ENCODE measurements at regions not wholly inside any gene's neighbourhood (a gene's known extent, or its start where the extent isn't known, plus 50 kb on each side); places are given as distances from the start of the nearest gene placed in this dataset.

DNA sequence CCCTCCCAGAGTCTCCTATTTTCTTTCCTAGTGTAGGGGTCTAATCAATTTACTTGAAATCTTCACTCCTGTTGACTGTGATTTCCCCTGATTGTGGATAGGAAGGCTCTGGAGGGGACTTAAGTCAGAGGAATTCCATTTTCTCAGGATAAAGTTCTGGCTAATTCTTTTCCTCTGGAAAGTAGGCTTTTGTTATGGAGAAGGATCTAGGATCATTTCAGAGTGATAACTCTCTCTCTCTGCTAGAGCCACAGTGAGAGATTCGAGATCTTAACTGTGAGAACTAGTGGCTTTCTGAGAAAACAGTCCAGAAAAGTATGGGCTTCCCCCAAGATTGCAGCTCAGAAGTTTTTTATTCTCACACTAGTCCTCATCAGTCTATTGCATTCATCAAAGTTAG is 163.9 kb upstream of the TFPI start:
- TF ChIP-seq, protein P1, sequence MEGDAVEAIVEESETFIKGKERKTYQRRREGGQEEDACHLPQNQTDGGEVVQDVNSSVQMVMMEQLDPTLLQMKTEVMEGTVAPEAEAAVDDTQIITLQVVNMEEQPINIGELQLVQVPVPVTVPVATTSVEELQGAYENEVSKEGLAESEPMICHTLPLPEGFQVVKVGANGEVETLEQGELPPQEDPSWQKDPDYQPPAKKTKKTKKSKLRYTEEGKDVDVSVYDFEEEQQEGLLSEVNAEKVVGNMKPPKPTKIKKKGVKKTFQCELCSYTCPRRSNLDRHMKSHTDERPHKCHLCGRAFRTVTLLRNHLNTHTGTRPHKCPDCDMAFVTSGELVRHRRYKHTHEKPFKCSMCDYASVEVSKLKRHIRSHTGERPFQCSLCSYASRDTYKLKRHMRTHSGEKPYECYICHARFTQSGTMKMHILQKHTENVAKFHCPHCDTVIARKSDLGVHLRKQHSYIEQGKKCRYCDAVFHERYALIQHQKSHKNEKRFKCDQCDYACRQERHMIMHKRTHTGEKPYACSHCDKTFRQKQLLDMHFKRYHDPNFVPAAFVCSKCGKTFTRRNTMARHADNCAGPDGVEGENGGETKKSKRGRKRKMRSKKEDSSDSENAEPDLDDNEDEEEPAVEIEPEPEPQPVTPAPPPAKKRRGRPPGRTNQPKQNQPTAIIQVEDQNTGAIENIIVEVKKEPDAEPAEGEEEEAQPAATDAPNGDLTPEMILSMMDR (IDR thresholded peaks at IDR 0.05) = no peak

DNA sequence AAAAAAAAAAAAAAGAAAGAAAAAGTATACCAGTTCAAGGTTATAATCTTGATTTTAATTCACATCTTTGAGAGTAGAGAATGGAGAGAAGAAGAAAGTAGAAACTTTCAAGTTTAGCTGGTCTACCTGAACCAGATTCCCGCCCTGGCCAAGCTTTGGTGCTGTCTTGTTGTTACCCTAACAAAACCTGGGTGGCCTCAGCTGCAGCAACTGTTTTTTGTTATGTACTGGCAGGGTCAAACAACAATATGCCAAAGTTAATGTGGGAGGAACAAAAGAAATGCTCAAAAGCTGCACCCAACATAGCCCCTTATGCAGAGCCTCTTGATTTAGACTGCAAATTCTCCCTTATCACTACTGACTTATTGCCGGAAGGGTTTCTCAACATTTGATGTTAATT is 165.3 kb upstream of the TFPI start:
- TF ChIP-seq, protein P1 (IDR thresholded peaks at IDR 0.05) = no peak

DNA sequence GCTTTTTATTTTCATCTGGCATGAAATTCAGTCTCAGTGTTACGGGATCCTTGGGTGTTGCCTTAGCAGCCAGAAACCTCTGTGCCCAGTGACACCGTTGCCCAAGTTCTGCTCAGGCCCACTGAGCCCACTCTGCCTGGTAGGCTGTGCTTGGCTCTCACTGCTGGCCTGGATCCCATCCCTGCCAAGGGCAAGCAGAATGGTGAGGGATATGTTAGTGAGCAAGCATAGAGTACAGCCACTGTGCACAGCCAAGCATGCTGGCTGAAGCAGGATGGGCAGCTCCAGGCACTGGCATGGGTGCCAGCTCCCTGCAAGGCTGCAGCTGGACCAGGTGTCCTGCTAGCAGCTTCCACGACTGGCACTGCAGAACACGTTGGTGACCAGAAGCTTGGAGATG is 194.7 kb upstream of the TFPI start:
- TF ChIP-seq, protein P1 (IDR thresholded peaks at IDR 0.05) = no peak

DNA sequence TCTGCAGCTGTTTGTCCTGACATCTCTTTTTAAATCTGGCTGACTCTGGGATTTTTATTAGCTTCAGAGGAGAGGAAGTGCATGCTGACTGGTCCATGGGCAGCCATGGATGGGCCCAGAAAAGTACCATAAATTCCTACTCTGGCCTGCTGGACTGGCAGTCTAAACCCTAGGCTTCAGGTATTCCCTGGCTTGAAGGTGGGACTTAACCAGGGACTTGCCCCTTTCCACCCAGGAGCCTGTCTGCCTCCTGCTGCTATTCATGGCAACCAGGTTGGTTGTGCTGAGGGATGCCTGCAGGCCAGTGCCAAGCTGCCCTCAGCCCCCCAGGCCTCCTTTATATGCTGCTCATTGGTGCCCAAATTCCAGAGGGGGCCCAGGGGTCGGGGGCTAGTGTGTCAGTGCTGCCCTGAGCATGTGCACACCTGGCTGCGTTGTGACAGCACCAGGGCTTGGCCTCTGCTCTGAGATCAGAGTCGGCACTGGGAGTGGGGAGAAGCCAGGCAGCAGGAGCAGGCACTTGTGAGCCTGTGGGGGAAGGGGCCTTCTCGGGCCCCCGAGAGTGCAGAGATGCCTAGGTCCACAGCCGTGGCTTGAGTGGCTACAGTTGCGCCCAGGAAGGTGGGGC is 195.7 kb upstream of the TFPI start:
- TF ChIP-seq, protein P1 (IDR thresholded peaks at IDR 0.05) = no peak

DNA sequence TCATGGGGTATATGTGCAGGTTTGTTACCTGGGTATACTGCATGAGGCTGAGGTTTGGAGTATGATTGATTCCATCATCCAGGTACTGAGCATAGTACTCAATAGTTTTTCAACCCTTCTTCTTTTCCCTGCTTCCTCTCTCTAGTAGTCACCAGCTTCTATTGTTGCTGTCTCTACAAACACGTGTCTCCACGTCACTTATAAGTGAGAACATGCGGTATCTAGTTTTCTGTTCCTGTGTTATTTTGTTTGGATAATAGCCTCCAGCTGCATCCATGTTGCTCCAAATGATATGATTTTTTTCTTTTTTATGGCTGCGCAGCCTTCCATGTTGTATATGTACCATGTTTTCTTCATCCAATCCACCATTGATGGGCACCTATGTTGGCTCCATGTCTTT is 214.8 kb upstream of the TFPI start:
- TF ChIP-seq, protein P1 (IDR thresholded peaks at IDR 0.05) = no peak

DNA sequence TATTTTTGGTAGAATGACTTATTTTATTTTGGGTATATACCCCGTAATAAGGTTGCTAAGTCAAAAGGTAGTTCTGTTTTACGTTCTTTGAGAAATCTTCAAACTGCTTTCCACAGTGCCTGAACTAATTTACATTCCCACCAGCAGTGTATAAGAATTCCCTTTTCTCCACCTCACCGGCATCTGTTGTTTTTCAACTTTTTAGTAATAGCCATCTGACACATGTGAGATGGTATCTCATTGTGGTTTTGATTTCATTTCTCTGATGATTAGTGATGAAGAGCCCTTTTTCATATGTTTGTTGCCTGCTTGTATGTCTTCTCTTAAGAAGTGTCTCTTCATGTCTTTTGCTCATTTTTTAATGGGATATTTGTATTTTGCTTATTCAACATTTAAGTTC is 215.2 kb upstream of the TFPI start:
- TF ChIP-seq, protein P1 (IDR thresholded peaks at IDR 0.05) = no peak

DNA sequence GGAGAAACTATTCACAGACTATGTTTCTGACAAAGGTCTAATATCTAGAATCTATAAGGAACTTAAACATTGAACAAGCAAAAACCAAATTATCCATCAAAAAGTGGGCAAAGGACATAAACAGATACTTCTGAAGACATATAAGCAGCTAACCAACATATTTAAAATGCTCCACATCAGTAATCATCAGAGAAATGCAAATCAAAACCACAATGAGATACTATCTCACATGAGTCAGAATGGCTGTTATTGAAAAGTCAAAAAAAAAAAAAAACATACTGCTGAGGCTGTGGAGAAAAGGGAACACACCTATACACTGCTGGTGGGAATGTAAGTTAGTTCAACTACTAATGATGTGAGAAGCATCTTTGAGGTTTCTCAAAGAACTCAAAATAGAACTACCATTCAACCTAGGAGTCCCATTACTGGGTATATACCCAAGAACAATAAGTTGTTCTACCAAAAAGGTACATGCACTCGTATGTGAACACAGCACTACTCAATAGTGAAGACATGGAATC is 220.4 kb upstream of the TFPI start:
- TF ChIP-seq, protein P1 (IDR thresholded peaks at IDR 0.05) = no peak

DNA sequence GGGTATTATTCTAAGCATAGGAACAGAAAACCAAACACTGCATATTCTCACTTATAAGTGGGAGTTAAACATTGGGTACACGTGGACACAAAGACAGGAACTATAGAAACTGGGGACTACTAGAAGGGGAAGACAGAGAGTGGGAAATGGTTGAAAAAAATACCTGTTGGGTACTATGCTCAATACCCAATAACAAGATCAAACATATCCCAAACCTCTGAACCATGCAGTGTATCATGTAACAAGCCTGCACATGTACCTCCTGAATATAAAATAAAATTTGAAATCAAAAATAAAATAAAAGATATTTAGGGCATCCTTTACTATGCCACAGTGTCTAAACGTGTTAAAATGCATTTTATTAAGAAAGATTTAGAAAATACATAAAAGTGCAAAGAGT is 221.0 kb upstream of the TFPI start:
- TF ChIP-seq, protein P1 (IDR thresholded peaks at IDR 0.05) = no peak
